Stimulated activated CD8-positive, alpha-beta memory T cell treated with anti-CD3 and anti-CD28 coated beads, Interleukin-15, amount 100 ng/mL, for 24 hours (primary cell): ENCODE measurements at regions not wholly inside any gene's neighbourhood (a gene's known extent, or its start where the extent isn't known, plus 50 kb on each side); places are given as distances from the start of the nearest gene placed in this dataset.

ENCODE experiments used
- DNase-seq: peaks from one replicate; pipeline ENCODE4 v3.0.0-alpha.2; 2020; ENCODE audit warnings: low read depth

GRCh38 chr10:78853864-78854263 lies 214.9 kb upstream of the ZMIZ1 start:
- no peak for DNase-seq

DNA sequence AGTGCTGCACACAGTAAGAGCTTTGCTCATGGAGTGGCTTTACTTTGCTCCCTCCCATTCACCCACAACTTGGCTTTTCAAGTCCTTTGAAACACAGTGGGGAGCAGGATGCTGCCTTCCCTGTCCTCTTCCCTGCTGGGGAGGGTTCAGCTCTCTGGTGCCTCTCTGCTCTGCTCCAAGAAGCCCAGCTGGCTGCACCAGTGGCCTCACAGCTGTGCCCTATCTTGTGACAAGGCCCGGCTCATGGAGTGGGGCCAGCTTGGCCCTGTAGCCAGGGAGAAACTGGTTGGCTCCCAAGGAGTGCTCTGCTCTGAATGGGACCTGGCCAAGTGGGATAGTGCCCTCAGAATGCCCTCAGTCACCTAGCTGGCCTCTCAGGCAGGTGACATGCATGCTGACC lies 212.3 kb upstream of the ZMIZ1 start:
- no peak for DNase-seq

DNA sequence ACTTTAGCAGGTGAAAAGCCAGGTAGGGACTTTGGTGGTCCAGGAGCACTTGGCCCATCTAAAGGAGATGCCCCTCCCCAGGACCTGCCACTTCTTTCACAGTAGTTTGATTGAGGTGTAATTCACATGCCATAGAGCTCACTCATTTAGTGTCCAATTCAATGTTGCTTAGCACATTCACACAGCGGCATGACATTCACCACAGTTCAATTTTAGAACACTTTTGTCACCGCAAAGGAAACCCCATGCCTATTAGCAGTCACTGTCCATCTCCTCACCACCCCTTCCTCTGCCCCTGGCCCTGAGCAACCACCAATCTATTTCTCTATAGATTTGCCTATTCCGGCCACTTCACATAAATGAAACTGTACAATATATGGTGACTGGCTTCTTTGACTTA lies 211.6 kb upstream of the ZMIZ1 start:
- DNase-seq = no peak

DNA sequence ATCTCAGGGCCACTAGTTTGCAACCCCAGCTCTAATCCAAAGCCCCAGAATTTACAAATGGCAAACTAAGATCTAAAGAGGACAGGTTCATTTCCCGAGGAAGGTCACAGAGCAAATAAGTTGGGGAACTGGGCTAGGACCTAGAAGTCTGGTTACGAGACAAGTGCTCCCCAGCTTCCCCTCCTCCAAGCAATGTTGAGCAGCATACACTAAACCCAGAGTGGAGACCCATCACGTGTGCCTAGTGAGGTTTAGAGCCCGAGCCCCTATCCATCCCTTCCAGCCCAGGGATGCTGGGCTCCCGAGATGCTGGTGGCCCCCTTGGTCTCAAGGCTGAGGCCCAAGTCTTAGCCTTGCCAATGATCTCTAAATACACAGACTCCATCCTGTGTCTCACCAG lies 209.5 kb upstream of the ZMIZ1 start:
- DNase-seq = no peak

DNA sequence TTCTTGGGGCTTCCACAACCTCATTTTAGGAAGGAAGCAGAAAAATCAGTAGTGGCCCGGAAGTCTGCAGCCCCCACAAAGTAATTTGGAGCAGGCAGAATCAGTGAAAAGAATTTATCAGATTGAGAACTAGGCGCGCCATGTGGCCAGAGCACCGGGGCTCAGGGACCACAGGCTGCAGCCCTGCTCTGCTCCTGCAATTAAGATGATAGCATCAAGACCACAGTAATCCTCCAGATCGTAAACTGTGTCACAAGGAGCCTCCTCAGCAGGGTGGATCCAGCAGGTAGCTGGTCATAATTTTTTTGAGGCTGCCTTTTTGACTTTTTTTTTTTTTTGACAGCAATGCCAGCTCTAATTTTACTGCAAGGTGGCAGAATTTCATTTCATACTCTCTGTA lies 209.0 kb upstream of the ZMIZ1 start:
- no peak for DNase-seq

DNA sequence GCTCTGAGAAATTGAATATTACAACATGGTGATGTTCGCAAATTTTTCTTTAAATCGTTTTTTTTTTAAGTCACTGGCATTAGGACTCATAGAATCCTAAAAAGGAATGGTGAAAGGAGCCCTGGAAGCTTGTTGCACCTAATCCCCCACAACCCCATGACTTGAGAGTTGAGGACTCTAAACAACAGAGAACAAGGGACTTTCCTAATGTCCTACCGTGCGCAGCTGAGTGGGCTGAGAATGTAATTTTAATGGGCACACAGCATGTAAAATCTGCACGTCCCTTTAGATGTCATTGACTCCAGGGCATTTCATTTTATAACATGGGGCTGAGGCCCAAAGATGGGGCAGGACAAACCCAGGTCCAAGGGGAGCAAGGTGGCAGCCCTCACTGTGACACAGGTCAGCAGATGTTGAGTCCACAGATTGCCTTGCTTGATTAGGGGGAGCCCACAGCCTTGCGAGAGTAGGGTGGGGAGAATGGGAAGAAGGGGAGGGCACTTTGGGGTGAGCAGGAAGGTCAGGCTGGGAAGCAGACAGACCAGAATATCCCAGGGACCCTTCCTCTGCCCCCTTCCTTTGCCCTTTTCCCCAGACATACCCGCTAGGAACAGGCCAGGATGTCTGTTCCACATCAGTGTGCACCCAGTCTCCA lies 208.4 kb upstream of the ZMIZ1 start:
- DNase-seq = no peak

DNA sequence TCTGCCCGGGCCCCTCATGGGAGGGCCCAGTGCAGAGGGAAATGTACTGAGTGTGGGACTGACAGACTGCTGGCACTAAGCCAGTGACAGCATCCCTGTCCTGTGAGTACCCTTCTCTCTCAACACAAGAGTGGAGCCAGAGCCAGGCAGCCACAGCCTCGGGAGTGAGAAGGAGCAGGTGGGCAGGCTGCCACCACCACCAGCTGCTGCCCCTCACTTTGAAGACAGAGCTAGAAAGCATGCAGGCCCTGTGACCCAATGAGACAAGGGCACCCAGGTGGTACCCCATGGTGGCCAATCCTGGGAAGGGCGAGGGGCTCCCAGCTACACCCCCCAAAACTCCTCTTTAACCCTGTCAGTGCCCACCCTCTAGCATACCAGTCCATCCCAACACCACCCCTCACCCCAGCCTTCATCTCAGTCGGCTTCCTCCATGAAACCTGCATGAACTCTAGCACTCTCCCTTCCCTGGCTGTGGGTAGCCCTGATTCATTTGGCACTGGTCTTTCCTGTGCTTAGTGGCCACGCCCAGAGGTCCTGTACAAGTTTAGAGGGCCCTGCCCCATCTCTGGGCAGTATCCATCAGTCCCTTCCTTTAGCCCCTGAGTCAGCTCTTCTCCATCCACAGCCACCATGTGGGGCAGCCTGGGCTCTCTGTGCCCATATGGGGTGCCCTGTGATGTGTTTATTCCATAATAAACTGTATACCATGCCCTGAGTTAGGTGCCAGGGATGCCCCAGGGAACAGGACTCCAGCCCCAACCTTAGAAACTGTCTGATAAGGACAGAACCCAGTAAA lies 207.0 kb upstream of the ZMIZ1 start:
- no peak for DNase-seq

DNA sequence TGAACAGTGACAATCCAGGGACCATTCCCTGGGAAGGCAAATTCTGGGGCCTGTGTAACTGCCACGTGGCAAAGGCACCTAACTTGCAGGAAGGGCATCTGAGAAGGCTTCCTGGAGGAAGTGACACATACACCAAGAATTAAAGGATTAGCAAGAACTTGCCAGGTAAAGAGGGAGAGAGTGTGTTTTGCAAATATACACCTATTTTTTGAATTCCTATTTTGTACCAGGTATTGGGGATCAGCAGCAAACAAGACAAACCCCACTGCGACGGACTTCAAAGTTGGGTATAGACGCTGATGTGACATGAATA lies 206.5 kb upstream of the ZMIZ1 start:
- no peak for DNase-seq

- no peak for DNase-seq
These were observed 205.4 kb upstream of the ZMIZ1 start for GRCh38 chr10:78863140-78863905.

GRCh38 chr10:78863906-78864239 lies 204.9 kb upstream of the ZMIZ1 start:
- DNase-seq = no peak

DNA sequence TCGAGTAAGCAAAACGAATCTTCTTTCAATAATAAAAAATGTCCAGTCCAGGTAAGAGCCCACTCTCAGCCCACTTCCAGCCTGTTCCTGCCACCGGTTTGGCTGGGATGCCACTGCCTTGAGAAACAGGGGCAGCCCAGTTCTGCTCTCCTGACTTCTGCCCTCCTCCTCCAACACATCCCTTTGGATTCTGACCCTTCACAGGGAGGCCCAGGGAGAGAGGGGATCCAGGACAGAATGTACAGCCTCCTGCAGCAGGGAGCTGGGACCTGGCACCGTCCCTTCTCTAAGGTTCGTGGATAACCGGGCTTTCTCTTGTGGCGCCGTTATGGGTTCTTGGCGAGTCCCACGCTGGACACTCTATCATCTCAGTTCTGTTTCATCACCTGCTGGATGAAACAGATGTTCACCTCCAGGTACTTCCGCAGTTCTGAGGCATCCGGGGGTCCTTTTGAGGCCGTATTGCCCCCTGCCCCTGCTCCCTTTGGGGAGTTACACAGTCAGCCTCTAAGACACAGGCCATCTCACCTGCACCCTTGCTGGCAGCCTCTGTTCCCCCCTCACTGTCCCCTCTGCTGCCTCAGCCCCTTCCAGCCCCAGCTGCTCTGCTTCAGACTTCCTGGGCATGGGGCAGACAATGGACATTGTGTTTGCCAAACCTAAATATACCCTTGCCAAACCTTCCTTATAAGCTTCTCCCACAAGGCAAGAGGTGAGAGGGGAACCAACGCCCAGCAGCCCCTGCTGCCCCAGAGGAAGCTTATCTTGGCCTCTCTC lies 203.8 kb upstream of the ZMIZ1 start:
- no peak for DNase-seq

GRCh38 chr10:78865538-78865875 lies 203.3 kb upstream of the ZMIZ1 start:
- DNase-seq = no peak

- no peak for DNase-seq
These were observed 202.6 kb upstream of the ZMIZ1 start for GRCh38 chr10:78865931-78866717.

DNA sequence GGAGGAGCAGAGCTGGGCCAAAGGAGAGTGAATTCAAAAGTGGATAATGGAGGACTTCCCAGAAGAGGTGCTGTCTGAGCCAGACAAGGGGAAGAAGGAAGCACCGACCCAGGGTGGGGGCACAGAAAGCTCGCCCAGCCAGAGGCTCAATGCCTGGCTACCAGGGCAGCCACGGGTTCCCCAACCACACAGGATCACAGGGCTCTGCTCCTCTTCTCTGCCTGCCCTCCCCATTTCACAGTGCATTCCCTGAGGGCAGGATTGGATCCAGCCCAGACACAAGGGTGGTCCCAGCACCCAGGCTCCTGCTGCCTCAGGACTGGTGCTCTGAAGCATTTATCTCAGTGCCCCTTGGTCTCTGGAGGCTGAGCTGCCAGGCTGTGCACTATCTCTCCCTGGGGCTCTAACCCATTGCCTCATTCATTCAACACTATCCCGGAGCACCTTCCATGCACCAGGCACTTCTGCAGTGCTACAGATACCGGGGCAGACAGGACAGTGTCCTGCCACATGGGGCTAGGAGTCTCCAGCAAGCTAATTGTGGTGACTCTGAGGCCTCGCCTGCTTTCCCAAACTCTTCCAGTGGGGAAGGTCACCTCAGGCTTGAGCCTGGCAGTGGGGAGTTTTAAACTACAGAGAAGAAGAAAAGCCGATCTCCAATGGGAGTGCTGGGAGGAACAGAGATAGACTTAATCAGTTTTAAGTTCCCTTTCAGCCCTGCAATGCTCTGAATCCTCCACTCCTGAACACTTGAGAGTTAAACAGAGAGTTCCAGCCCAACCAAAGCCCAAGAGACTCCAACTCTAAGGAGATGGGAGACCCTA lies 201.8 kb upstream of the ZMIZ1 start:
- no peak for DNase-seq

GRCh38 chr10:78867555-78867939 lies 201.2 kb upstream of the ZMIZ1 start:
- no peak for DNase-seq

GRCh38 chr10:78868048-78868447 lies 200.7 kb upstream of the ZMIZ1 start:
- DNase-seq = no peak

DNA sequence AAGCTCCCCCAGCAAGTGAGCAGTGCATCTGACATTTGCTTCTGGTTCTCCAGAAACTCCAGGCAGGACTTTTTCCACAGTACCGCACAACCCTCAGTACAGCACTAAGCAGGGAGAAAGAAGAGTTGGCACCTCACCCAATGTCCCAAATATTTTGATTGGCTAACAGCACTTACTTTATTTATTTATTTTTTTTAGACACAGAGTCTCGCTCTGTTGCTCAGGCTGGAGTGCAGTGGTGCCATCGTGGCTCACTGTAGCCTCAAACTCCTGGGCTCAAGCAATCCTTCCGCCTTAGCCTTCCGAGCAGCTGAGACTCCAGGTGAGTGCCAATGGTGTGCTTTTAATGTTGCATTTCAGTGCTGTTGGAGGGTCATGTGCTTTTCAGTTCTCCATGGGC lies 200.3 kb upstream of the ZMIZ1 start:
- DNase-seq = no peak

GRCh38 chr10:78868861-78869260 lies 199.9 kb upstream of the ZMIZ1 start:
- DNase-seq = no peak

DNA sequence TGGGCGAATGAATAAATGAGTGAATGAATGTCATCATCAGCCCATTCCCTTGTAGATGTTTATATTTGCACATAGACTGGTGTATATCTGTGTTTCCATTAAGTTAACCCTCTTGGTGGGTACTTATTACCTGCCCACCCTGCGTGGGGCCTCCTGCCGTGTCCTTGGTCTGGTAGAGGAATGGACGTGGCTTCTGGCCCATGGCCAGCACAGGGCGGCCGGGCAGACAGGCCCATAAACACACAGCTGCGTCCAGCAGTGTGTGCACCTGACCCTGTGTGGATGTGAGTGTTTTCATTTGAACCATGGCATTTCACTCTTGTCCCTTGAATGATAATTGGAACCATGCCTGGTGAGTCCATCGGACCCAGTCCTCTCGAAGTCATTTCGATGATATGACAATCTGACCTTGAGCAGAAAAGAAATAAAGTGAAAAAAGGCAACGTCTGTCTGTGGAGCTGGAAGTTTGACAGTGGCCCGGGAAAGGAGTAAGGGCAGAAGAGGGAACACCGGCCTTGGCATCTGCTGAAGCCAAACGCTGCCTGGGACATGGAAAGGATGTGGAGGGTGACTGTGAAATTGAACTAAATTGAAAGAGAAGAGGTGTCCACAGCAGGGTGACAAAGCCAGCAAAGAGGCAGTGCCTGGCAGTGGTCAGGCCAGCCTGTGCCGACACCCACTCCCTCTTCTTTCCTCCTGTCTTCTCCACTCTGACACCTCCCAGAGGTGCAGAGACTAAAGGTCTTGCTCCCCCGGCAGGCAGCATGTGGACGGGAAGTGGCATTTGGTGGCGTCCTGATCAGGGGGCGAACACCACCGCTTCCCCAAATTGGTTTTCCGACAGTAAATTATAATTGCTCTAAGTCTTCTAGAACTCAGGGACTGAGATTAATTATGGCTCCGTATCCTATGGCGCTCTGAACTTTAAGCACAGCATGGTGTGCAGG lies 199.0 kb upstream of the ZMIZ1 start:
- no peak for DNase-seq

- DNase-seq = no peak
These were observed 198.3 kb upstream of the ZMIZ1 start for GRCh38 chr10:78870458-78870857.
